Effector memory CD8-positive, alpha-beta T cell (primary cell): ENCODE measurements at regions not wholly inside any gene's neighbourhood (a gene's known extent, or its start where the extent isn't known, plus 50 kb on each side); places are given as distances from the start of the nearest gene placed in this dataset.

ENCODE experiments used
- ATAC-seq: fragments of 150-1000 bp; cut with Tn5 transposase; replicated peaks from 2 replicates; pipeline ENCODE4 v1.10.0; 2021; ENCODE audit warnings: mild to moderate bottlenecking, moderate library complexity
- DNase-seq, 3 experiments: peaks; one replicate each; pipeline ENCODE4 v3.0.0; 2021
- H3K27ac Mint-ChIP-seq, 2 donors: one replicate each; pipeline ENCODE4 v1.8.0; 2022; ENCODE audit warnings: mild to moderate bottlenecking in 2 of 2, mixed read lengths in 2 of 2, moderate library complexity in 2 of 2
- H3K27me3 Mint-ChIP-seq, 2 donors: one replicate each; pipeline ENCODE4 v1.8.0; 2022; ENCODE audit warnings: mixed read lengths in 2 of 2
- H3K36me3 Mint-ChIP-seq: one replicate; pipeline ENCODE4 v1.8.0; 2022; ENCODE audit warnings: mild to moderate bottlenecking, moderate library complexity, mixed read lengths; ENCODE audit not compliant: insufficient read depth
- H3K4me1 Mint-ChIP-seq, 2 donors: one replicate each; pipeline ENCODE4 v1.8.0; 2022; ENCODE audit warnings: low read depth in 2 of 2, mixed read lengths in 2 of 2
- H3K4me3 Mint-ChIP-seq, 2 donors: one replicate each; pipeline ENCODE4 v1.8.0; 2022; ENCODE audit warnings: mild to moderate bottlenecking in 2 of 2, mixed read lengths in 2 of 2, moderate library complexity in 2 of 2
- H3K9me3 Mint-ChIP-seq, 2 donors: one replicate each; pipeline ENCODE4 v1.8.0; 2022; ENCODE audit warnings: mixed read lengths in 2 of 2

DNA sequence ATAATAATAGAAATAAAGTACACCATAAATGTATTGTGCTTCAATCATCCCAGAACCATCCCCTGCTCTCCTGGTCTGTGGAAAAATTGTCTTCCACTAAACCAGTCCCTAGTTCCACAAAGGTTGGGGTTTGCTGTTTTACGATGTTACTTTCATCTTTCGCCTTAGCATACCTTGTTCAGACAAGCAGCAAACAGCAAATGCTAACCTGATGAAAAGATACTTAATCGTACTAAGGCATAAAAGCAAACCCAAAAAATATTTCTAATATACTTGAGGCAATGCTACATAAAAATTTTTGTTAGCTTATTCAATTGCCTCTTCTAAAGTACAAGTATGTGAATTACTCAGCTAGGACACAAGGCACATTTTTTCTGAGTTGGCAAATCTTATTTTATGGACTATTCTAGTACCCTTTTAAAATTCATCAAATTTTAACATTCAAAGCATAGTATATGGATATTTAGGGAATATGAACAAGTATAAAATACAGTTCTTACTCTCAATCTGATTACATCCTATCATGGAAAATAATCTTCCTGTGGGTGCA is 97.1 kb upstream of the PLEKHG7 start:
- peaks cover 3% of the 10 kb centered on the region for H3K36me3 Mint-ChIP-seq
- peaks cover 0 to 12% of the 10 kb centered on the region in 2 donors for H3K4me1 Mint-ChIP-seq
- DNase-seq: no peak
- ATAC-seq: no peak
- peaks cover 6 to 7% of the 10 kb centered on the region in 2 donors for H3K9me3 Mint-ChIP-seq
- H3K27ac Mint-ChIP-seq: no peak overlapping the region
- no peak overlapping the region for H3K4me3 Mint-ChIP-seq
- no peaks in the 10 kb centered on the region for H3K27me3 Mint-ChIP-seq

DNA sequence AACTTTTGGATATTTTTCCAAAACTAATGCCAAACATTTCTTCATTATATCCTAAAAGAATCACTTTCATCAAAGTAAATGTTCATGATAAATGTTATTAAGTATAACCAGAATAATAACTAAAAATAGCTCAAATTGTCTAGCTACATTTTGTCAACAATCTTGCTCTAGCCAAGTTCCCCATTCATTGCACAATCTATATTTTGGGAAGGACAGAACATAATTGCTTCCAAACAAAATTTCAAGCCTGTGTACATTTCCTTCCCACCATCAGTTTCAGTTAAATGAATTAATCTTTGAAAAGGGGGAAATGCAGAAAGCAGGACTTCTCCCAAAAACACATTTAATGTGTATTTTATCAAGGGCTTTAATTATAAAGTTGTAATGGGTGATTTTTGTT is 98.0 kb upstream of the PLEKHG7 start:
- Mint-ChIP-seq H3K27ac (no peak overlapping the region), H3K4me3 (no peak overlapping the region), H3K9me3 (peaks cover 8% of the 10 kb centered on the region in 2 donors), H3K36me3 (peaks cover 3% of the 10 kb centered on the region), H3K27me3 (no peaks in the 10 kb centered on the region), H3K4me1 (peaks cover 0 to 12% of the 10 kb centered on the region in 2 donors)
- no peak for ATAC-seq
- DNase-seq: no peak

DNA sequence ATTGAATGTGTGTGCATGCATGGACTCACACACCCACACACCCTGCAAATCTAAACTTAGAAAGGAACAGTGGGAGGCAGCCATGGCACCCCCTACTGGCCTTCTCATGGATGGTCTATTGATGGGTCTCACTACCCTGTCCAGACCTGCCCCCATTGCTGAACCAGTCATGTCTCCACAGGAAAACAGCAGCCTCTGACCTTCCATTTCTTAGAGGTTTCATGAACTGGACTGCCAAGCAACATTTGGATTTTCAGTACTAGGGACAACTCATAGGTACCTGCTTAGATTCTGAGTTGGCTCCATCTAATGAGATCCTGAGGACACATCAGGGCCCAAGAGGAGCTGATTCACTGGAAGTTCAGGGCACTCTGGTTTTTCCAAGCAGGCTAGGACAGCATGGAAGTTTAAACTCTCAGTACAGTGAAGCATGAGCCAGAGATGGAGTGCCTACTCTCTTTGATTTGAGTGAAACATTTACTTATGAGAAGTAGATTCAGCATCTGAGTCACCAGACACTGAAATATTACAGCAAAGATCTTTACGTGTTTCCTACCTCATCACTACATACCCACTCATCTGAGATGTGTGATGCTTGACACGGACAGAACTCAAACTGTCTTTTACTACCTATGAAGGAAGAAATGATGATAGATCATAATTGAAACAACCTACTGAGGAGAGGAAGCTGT is 98.9 kb upstream of the PLEKHG7 start:
- no peaks in the 10 kb centered on the region for H3K27me3 Mint-ChIP-seq
- ATAC-seq (peak; percentile 37), DNase-seq (no peak)
- H3K36me3 Mint-ChIP-seq: peaks cover 3% of the 10 kb centered on the region
- H3K4me3 Mint-ChIP-seq: no peak overlapping the region
- peaks cover 0 to 12% of the 10 kb centered on the region in 2 donors for H3K4me1 Mint-ChIP-seq
- peaks cover 15% of the 10 kb centered on the region in 2 donors for H3K9me3 Mint-ChIP-seq
- H3K27ac Mint-ChIP-seq: peak overlapping the region in 1 of 2 donors; percentile 76

DNA sequence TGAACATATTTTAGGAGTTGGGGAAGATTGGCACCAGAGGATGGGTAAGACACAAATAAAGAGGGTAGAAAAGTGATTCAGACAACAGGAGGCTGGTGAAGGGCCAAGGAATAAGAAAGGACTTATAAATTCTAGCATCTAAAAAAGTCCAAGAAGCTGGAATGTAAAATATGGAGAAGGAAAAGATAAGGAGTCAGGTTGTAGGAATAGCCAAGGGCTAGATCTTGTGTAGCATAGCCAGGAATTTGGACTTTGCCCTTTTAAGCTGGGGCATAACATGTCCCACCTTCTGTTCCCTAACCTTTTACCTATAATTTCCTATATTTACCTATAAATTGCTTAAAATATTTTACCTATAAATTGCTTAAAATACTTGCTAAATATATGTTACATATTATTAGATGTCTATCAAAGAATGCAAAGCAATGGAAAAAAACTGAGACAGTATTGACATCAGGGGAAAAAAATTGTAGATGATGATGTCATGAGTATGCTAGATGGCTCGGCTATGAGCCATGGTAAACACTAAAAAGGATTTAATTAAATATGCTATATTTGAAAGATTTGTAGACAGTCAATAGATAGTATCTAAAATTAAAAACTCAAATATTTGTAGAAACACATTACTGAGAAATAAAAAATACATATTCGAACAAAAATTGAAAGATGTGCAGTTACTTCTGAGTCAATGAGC is 99.7 kb upstream of the PLEKHG7 start:
- no peaks in the 10 kb centered on the region for H3K27me3 Mint-ChIP-seq
- DNase-seq: no peak
- peaks cover 0 to 11% of the 10 kb centered on the region in 2 donors for H3K4me1 Mint-ChIP-seq
- peak overlapping the region in 1 of 2 donors; percentile 76 for H3K27ac Mint-ChIP-seq
- H3K36me3 Mint-ChIP-seq: peaks cover 3% of the 10 kb centered on the region
- H3K4me3 Mint-ChIP-seq: no peak overlapping the region
- peaks cover 15% of the 10 kb centered on the region in 2 donors for H3K9me3 Mint-ChIP-seq
- no peak for ATAC-seq

DNA sequence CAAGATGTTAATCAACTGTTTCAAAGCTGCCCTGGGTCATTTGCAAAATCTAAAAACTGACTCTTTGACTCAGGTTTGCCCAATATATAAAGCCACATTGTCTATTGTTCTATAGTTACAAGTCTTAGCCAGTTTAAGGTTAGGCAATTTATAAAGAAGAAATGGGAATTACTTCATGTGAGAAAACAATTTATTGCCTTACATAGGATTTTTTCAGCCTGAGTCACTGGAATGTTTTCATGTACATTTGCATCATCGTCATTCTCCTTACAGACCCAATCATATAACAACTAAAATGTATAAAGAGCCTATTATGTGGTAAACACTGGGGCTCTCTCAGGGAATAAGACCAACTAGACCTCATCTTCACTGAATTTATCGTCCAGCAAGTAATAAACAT is 100.3 kb upstream of the PLEKHG7 start:
- H3K27me3 Mint-ChIP-seq: no peaks in the 10 kb centered on the region
- peaks cover 3% of the 10 kb centered on the region for H3K36me3 Mint-ChIP-seq
- no peak overlapping the region for H3K4me3 Mint-ChIP-seq
- peak overlapping the region in 1 of 2 donors; percentile 35 for H3K27ac Mint-ChIP-seq
- H3K9me3 Mint-ChIP-seq: peaks cover 15% of the 10 kb centered on the region in 2 donors
- H3K4me1 Mint-ChIP-seq: peaks cover 0 to 11% of the 10 kb centered on the region in 2 donors
- no peak for DNase-seq
- ATAC-seq: no peak

DNA sequence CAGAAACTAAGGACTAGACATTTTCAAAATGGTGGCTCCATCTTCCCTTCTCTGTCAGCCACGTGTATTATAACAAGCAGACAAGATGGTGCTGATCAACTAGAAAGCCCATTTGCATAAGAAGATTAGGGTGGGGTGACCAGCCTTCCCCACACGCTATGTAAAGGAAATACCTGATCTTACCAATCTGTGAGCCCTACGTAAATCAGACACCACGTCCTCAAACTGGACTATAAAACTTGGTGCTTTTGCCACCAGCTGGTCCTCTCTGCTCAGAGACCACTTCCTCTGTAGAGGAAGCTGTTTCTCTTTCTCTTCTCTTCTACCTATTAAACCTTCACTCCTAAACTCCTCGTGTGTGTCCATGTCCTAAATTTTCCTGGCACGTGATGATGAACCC is 101.1 kb upstream of the PLEKHG7 start:
- peaks cover 15% of the 10 kb centered on the region in 2 donors for H3K9me3 Mint-ChIP-seq
- H3K4me1 Mint-ChIP-seq: peaks cover 0 to 11% of the 10 kb centered on the region in 2 donors
- peak; percentile 22 for ATAC-seq
- peak overlapping the region in 1 of 2 donors; percentile 14 for H3K27ac Mint-ChIP-seq
- H3K4me3 Mint-ChIP-seq: no peak overlapping the region
- no peak for DNase-seq
- H3K36me3 Mint-ChIP-seq: peaks cover 3% of the 10 kb centered on the region
- H3K27me3 Mint-ChIP-seq: no peaks in the 10 kb centered on the region

DNA sequence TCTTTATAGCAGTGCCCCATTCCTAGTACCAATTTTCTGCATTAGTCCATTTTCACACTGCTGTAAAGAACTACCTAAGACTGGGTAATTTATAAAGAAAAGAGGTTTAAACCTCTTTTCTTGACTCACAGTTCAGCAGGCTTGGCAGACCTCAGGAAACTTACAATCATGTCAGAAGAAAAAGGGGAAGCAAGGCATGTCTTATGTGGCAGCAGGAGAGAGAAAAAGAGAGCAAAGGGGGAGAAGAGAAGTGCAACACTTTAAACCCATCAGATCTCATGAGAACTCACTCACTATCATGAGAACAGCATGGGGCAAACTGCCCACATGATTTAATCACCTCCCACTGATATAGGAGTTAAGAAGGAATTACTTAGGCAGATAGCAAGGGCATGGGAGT is 101.6 kb upstream of the PLEKHG7 start:
- H3K4me3 Mint-ChIP-seq: no peak overlapping the region
- peaks cover 0 to 11% of the 10 kb centered on the region in 2 donors for H3K4me1 Mint-ChIP-seq
- peaks cover 15% of the 10 kb centered on the region in 2 donors for H3K9me3 Mint-ChIP-seq
- H3K27me3 Mint-ChIP-seq: no peaks in the 10 kb centered on the region
- H3K27ac Mint-ChIP-seq: peak overlapping the region in 1 of 2 donors; percentile 80
- no peak for DNase-seq
- H3K36me3 Mint-ChIP-seq: peaks cover 3% of the 10 kb centered on the region
- ATAC-seq: no peak

DNA sequence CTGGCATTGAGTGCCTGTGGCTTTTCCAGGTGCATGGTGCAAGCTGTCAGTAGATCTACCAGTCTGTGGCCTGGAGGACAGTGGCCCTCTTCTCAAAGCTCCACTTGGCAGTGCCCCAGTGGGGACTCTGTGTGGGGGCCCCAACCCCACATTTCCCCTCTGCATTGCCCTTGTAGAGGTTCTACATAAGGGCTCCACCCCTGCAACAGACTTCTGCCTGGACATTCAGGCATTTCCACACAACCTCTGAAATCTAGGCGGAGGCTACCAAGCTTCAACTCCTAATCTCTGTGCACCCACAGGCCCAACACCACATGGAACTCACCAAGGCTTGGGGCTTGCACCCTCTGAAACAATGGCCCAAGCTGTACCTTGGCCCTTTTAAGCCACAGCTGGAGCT is 102.7 kb upstream of the PLEKHG7 start:
- H3K27ac Mint-ChIP-seq: peak overlapping the region; percentile 39 to 68

DNA sequence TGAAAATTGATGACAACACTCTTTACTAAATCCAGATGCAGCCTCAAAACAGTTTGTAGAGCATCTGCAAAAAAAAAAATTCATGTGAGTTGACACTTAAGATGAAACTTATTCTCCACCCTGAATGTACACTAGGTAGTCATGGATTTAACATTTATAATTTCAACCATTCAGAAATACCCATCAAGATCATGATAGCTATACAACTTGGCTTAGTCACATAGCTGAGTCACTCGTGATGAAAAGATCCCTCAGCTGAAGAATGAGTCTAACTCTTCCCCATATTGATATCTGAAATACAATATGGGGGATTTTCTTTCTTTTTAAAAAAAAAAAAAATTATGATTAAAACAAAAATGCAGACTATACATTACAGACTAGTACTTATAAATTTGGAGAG is 104.8 kb upstream of the PLEKHG7 start:
- ATAC-seq (no peak), DNase-seq (no peak)
- H3K27ac Mint-ChIP-seq: no peak overlapping the region
- peaks cover 17% of the 10 kb centered on the region for H3K36me3 Mint-ChIP-seq
- no peak overlapping the region for H3K4me3 Mint-ChIP-seq
- peaks cover 19 to 29% of the 10 kb centered on the region in 2 donors for H3K4me1 Mint-ChIP-seq
- no peaks in the 10 kb centered on the region for H3K27me3 Mint-ChIP-seq
- peaks cover 15% of the 10 kb centered on the region in 2 donors for H3K9me3 Mint-ChIP-seq

More for the DNA sequence above, 102.7 kb upstream of the PLEKHG7 start:
- Mint-ChIP-seq H3K4me3 (no peak overlapping the region), H3K9me3 (peaks cover 15% of the 10 kb centered on the region in 2 donors), H3K27me3 (no peaks in the 10 kb centered on the region), H3K36me3 (peaks cover 5% of the 10 kb centered on the region), H3K4me1 (peaks cover 5 to 17% of the 10 kb centered on the region in 2 donors)
- DNase-seq (no peak), ATAC-seq (no peak)

DNA sequence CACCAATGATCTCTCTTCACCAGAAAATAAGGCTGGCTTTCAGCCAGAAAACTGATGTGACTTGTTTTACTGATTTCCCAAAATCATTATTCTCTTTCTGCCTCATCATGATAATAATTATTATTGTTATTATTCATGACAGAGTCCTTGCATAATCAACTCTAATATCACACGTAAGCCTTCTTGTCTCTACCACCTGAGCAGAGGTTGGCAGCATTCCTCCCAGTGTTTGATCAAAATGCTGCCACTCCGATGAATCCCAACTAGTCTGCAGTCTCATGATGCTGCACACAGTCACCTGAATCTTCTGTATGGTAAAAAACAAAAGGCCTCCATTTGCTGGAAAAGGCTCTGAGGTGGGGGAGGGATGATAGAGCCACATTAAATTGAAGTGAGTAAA is 105.7 kb upstream of the PLEKHG7 start:
- Mint-ChIP-seq H3K36me3 (peaks cover 21% of the 10 kb centered on the region), H3K27me3 (no peaks in the 10 kb centered on the region), H3K4me1 (peaks cover 23 to 30% of the 10 kb centered on the region in 2 donors), H3K4me3 (no peak overlapping the region), H3K27ac (peak overlapping the region in 1 of 2 donors; percentile 99), H3K9me3 (peaks cover 14 to 15% of the 10 kb centered on the region in 2 donors)
- no peak for ATAC-seq
- DNase-seq: no peak

DNA sequence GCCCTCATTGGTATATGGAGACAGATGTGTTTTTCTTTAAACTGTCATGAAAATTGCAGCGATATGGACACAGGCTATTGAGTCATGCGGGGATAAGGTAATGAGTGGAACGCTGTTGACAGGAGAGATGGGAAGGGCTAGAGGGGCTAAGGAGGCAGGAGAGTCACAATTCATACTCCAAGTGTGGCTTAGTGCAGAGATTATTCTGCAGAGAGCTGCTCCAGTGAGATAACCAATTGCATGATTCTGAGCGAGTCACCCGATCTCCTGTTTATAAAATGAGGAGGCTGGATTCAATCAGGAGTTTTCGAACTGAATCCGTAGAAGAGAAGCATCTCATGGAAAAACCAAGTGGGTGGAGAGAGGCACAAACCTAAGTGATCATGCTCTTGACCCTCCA is 106.4 kb upstream of the PLEKHG7 start:
- Mint-ChIP-seq H3K4me1 (peaks cover 26 to 30% of the 10 kb centered on the region in 2 donors), H3K9me3 (peaks cover 8 to 12% of the 10 kb centered on the region in 2 donors), H3K4me3 (no peak overlapping the region), H3K36me3 (peaks cover 24% of the 10 kb centered on the region), H3K27me3 (no peaks in the 10 kb centered on the region), H3K27ac (peak overlapping the region; percentile 95 to 99)
- ATAC-seq (no peak), DNase-seq (no peak)

DNA sequence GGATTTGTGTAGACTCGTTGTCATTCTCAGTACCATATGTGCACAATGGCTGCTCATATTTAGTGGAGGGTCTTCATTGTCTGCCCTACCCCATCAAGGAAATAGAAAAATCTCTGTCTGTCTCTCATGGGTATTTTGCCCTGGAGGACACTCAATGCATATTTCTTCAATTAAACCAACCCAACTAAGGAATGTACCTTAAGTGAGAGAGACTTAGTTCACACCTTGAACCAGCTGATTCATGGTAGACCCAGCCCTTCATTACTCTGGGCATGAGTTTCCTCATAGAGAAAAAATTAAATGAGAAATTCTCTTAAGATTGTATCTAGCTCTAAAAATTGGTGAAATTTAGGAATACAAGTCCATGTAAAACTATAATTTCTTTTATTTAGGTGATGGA is 107.1 kb upstream of the PLEKHG7 start:
- Mint-ChIP-seq H3K36me3 (peaks cover 24% of the 10 kb centered on the region), H3K4me3 (peak overlapping the region in 1 of 2 donors; percentile 51), H3K27me3 (no peaks in the 10 kb centered on the region), H3K27ac (peak overlapping the region; percentile 95 to 99), H3K4me1 (peaks cover 26 to 31% of the 10 kb centered on the region in 2 donors), H3K9me3 (peaks cover 8% of the 10 kb centered on the region in 2 donors)
- ATAC-seq (no peak), DNase-seq (no peak)

DNA sequence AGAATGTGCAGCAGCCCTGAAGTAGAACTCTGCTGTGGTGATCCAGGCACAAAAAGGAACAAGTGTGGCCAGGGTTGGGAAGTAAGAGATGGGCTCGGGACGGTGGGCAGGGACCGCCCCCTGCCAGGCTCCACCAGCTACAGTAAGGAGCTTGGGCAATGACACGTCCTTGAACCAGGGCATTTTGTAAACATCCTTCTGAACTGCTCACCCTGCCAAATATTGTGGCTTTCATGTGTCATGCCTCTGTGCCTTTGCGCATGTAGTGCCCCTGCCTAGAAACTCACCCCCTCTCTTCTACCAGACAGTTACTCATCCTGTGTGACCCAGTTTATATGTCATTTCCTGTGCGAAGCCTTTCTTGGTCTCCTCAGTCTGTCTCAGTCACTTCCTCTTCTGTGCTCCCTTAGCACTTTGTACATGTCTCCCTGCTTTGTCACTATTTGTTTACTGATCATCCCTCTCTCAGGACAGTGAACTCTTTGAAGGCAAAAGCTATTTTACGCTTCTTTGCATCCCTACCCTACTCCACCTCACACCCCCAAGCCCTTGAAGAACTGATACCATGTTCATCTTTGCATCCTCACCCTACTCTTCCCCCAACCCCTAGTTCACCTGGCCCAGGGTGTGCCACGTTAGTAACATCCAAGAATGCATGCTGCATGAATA is 108.9 kb upstream of the PLEKHG7 start:
- DNase-seq: peak; percentile 77
- H3K27me3 Mint-ChIP-seq: no peaks in the 10 kb centered on the region
- H3K36me3 Mint-ChIP-seq: peaks cover 24% of the 10 kb centered on the region
- peaks cover 28 to 32% of the 10 kb centered on the region in 2 donors for H3K4me1 Mint-ChIP-seq
- H3K27ac Mint-ChIP-seq: peak overlapping the region; percentile 95 to 99
- peak; percentile 90 for ATAC-seq
- H3K4me3 Mint-ChIP-seq: peak overlapping the region; percentile 1 to 51
- no peaks in the 10 kb centered on the region for H3K9me3 Mint-ChIP-seq
